IPS DF 6.9 (cell line): ENCODE measurements at regions not wholly inside any gene's neighbourhood (a gene's known extent, or its start where the extent isn't known, plus 50 kb on each side); places are given as distances from the start of the nearest gene placed in this dataset.
A peak's percentile ranks its signal among the peaks of the same experiment; 100 is the strongest.

Source experiments
- DNase-seq: peaks from one replicate; pipeline ENCODE4 v3.0.0-alpha.2; 2013; ENCODE audit warnings: low read depth, low spot score
- H3K27ac ChIP-seq: one replicate; pipeline ENCODE4 v1.5.1; 2013; ENCODE audit warnings: low read length, control low read depth
- H3K27me3 ChIP-seq: 2 replicates; pipeline ENCODE4 v1.6.1; 2013; ENCODE audit warnings: mild to moderate bottlenecking, low read length; ENCODE audit not compliant: control insufficient read depth, insufficient read depth
- H3K36me3 ChIP-seq: 2 replicates; pipeline ENCODE4 v1.6.1; 2013; ENCODE audit warnings: low read length; ENCODE audit not compliant: control insufficient read depth, insufficient read depth
- H3K4me1 ChIP-seq: 2 replicates; pipeline ENCODE4 v1.6.1; 2013; ENCODE audit warnings: low read length; ENCODE audit not compliant: control insufficient read depth, insufficient read depth
- H3K4me3 ChIP-seq: 2 replicates; pipeline ENCODE4 v1.5.1; 2013; ENCODE audit warnings: mild to moderate bottlenecking, low read length
- H3K9me3 ChIP-seq: 2 replicates; pipeline ENCODE4 v1.6.1; 2013; ENCODE audit warnings: low read length, inconsistent platforms; ENCODE audit not compliant: control insufficient read depth, insufficient read depth
- WGBS: extraction: QIAGEN DNeasy Blood & Tissue Kit; methylation state at CpG from one replicate; pipeline ENCODE4 v1.1.7; 2013; ENCODE audit warnings: mixed read lengths, missing lambda C conversion rate; ENCODE audit not compliant: insufficient read length, insufficient coverage; 5-methylcytosine and 5-hydroxymethylcytosine counted together

DNA sequence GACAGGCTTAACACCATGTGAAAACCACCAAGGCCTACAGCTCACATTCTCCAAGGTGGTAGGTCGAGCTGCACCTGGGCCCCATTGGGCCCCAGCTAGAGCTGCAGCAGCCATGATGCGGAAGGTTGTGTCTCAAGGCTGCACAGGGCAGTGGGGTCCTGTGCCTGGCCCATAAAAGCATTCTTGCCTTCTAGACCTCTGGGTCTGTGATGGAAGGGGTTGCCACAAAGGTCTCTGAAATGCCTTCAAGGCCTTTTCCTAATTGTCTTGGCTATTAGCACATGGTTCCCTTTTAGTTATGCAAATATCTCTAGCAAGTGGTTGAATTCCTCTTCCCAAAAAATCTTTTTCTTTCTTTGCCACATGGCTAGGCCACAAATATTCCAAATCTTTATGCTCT, 52.5 kb upstream of the C11orf58 start:
- H3K9me3 ChIP-seq = no peaks in the 10 kb centered on the region
- H3K4me3 ChIP-seq = no peak overlapping the region
- no peak overlapping the region for H3K27ac ChIP-seq
- WGBS = no CpG with 5 or more reads among the region's 2 CpGs
- no peaks in the 10 kb centered on the region for H3K4me1 ChIP-seq
- H3K36me3 ChIP-seq = no peaks in the 10 kb centered on the region
- no peak for DNase-seq
- no peaks in the 10 kb centered on the region for H3K27me3 ChIP-seq

DNA sequence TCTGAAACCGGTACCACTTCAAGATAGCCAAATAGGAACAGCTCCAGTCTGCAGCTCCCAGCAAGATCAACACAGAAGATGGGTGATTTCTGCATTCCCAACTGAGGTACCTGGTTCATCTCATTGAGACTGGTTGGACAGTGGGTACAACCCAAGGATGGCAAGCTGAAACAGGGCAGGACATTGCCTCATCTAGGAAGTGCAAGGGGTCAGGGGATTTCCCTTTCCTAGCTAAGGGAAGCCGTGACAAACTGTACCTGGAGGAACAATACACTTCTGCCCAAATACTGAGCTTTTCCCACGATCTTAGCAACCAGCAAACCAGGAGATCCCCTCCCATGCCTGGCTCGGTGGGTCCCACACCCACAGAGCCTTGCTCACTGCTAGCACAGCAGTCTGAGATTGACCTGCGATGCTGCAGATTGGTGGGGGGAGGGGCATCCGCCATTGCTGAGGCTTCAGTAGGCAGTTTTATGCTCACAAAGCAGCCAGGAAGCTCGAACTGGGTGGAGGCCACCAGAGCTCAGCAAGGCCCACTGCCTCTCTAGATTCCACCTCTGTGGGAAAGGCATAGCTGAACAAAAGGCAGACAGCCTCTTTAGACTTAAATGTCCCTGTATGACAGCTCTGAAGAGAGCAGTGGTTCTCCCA, 59.9 kb upstream of the C11orf58 start:
- Histone ChIP-seq H3K4me1 (peaks cover 4% of the 10 kb centered on the region; the same call in 1 of the 2 replicates), H3K4me3 (no peak overlapping the region), H3K27me3 (no peaks in the 10 kb centered on the region), H3K27ac (no peak overlapping the region), H3K9me3 (peaks cover 1% of the 10 kb centered on the region; the same call in 1 of the 2 replicates), H3K36me3 (no peaks in the 10 kb centered on the region)
- DNase-seq = no peak
- WGBS = no CpG with 5 or more reads among the region's 7 CpGs

GRCh38 chr11:16669799-16670415, 68.5 kb upstream of the C11orf58 start:
- WGBS = no CpG with 5 or more reads among the region's 2 CpGs
- no peak overlapping the region for H3K4me3 ChIP-seq
- H3K27ac ChIP-seq = no peak overlapping the region
- H3K4me1 ChIP-seq = peaks cover 5% of the 10 kb centered on the region
- no peaks in the 10 kb centered on the region for H3K27me3 ChIP-seq
- H3K9me3 ChIP-seq = no peaks in the 10 kb centered on the region
- H3K36me3 ChIP-seq = no peaks in the 10 kb centered on the region
- DNase-seq = peak; percentile 37

- Histone ChIP-seq H3K36me3 (no peaks in the 10 kb centered on the region), H3K4me3 (no peak overlapping the region), H3K27ac (no peak overlapping the region), H3K27me3 (no peaks in the 10 kb centered on the region), H3K4me1 (no peaks in the 10 kb centered on the region), H3K9me3 (no peaks in the 10 kb centered on the region)
- no CpG with 5 or more reads among the region's 9 CpGs for WGBS
- no peak for DNase-seq
Measured at GRCh38 chr11:16632295-16633200, 105.9 kb upstream of the C11orf58 start.

DNA sequence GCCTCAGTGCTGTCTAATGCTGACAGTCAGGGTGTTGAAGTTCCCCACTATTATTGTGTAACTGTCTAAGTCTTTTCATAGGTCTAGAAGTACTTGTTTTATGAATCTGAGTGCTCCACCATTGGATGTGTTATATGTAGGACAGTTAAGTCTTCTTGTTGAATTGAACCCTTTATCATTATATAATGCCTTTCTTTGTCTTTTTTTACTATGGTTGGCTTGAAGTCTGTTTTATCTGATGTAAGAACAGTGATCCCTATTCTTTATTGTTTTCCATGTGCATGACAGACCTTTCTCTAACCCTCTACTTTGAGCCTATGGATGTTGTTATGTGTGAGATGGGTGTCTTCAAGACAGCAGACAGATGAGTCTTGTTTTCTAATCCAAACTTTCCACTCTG, 107.8 kb upstream of the C11orf58 start:
- DNase-seq = no peak
- H3K27ac ChIP-seq = no peak overlapping the region
- no peaks in the 10 kb centered on the region for H3K4me1 ChIP-seq
- H3K9me3 ChIP-seq = no peaks in the 10 kb centered on the region
- H3K36me3 ChIP-seq = no peaks in the 10 kb centered on the region
- no peaks in the 10 kb centered on the region for H3K27me3 ChIP-seq
- H3K4me3 ChIP-seq = no peak overlapping the region

DNA sequence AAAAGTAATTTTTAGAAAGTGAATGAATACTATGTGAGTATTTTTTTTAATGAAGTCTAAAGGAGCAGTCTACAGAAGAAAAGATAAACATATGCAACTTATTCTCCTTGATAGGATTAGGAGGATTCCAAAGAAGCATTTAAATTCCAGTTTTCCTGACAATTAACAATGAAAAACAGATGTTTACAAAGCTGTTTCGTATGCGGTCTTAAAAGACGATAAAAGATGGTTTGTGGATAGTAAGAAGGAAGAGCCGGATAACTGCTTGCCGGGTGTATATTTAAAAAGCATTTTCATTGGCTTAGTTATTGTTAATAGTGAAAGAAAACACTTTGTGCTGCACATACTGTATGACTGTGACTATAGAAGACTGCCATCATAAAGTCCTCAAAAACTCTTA, 120.0 kb upstream of the C11orf58 start:
- H3K27me3 ChIP-seq = peaks cover 10% of the 10 kb centered on the region
- no peak overlapping the region for H3K4me3 ChIP-seq
- H3K27ac ChIP-seq = no peak overlapping the region
- no peak for DNase-seq
- no peaks in the 10 kb centered on the region for H3K36me3 ChIP-seq
- no peaks in the 10 kb centered on the region for H3K9me3 ChIP-seq
- WGBS = 100% methylated on average over 2 of the region's 5 CpGs
- no peaks in the 10 kb centered on the region for H3K4me1 ChIP-seq

DNA sequence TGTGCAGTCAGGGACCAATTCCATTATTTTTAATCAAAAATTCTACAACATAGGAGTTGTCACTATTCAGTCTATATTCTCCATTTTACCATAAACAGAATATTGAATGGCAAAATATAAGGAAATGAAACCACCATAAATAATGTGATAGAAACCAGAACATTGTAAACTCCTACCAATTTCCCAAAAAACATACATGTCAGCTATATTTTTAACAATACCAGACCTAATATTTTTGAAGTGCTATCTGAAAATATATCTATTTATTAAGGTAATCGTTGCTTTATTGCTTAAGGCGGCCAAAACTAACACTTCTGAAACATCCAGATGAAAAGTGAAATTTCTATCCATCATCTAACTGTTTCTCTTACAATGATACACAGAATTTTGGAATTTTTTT, 123.0 kb upstream of the C11orf58 start:
- H3K27ac ChIP-seq = no peak overlapping the region
- no peaks in the 10 kb centered on the region for H3K36me3 ChIP-seq
- H3K9me3 ChIP-seq = no peaks in the 10 kb centered on the region
- H3K4me1 ChIP-seq = peaks cover 2% of the 10 kb centered on the region; the same call in 1 of the 2 replicates
- no peak for DNase-seq
- no peak overlapping the region for H3K4me3 ChIP-seq
- H3K27me3 ChIP-seq = peaks cover 38% of the 10 kb centered on the region
- WGBS = no CpG with 5 or more reads among the region's 2 CpGs

GRCh38 chr11:16613512-16614381, 124.7 kb upstream of the C11orf58 start:
- H3K4me3 ChIP-seq = peak overlapping the region; percentile 6; the same call in 1 of the 2 replicates

GRCh38 chr11:16613262-16613511, 125.3 kb upstream of the C11orf58 start:
- Histone ChIP-seq H3K27ac (no peak overlapping the region), H3K4me1 (peaks cover 2% of the 10 kb centered on the region; the same call in 1 of the 2 replicates), H3K36me3 (no peaks in the 10 kb centered on the region), H3K4me3 (no peak overlapping the region), H3K27me3 (peaks cover 58% of the 10 kb centered on the region), H3K9me3 (no peaks in the 10 kb centered on the region)
- WGBS = no CpG with 5 or more reads among the region's 13 CpGs
- DNase-seq = no peak

More at GRCh38 chr11:16613512-16614381, 124.7 kb upstream of the C11orf58 start:
- Histone ChIP-seq H3K27me3 (peaks cover 55% of the 10 kb centered on the region), H3K9me3 (no peaks in the 10 kb centered on the region), H3K4me1 (peaks cover 2% of the 10 kb centered on the region; the same call in 1 of the 2 replicates), H3K36me3 (no peaks in the 10 kb centered on the region), H3K27ac (no peak overlapping the region)
- WGBS = no CpG with 5 or more reads among the region's 65 CpGs
- no peak for DNase-seq
